ENCODE measurements at regions not wholly inside any gene's neighbourhood (a gene's known extent, or its start where the extent isn't known, plus 50 kb on each side); places are given as distances from the start of the nearest gene placed in this dataset.
"Not testable (repeated sequence)": the region's sequence is repeated elsewhere in the genome, so short reads cannot be mapped to it uniquely, and the experiment has no call there.

DNA sequence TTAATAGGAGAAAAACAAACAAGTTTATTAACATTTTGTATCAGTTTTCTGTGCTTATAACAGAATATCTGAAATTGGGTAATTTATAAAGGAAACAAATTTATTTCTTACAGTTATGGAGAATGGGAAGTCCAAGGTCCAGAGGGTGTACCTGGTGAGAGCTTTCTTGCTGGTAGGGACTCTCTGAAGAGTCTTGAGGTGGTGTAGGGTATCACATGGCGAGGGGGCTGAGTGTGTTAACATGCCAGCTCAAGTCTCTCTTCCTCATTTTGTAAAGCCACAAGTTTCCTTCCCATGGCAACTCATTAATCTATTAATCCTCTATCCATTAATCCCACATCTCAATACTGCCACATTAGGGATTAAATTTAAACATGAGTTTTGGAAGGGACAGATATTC is 1863.3 kb downstream of the KHDRBS2 start:
- intact Hi-C loops (cut with micrococcal nuclease); H3K27me3 Mint-ChIP-seq; H3K4me1 Mint-ChIP-seq (ENCODE audit: low read depth); H3K27ac Mint-ChIP-seq; H3K4me3 Mint-ChIP-seq; H3K36me3 Mint-ChIP-seq (ENCODE audit: low read depth): not testable (repeated sequence)
- H3K9me3 Mint-ChIP-seq, result peaks cover 32% of the 10 kb centered on the region

DNA sequence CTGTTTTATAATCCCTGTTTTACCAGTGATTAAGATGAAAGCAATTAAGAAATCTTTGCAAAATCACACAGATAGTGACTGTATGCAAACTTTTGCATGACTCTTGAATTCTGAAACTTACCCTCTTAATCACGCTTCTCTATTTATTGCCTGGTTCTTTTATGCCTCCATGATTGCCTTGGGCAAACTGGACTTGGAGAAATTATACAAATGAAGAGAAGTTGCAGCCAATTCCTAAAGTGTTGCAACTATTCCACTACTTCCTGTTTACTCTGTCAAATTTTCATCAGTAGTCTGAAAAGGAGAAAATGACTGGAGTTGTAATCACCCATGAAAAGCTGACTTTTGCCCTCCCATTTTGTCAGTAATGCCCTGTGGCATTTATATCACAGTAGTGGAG is 1869.9 kb downstream of the KHDRBS2 start:
- H3K4me1 Mint-ChIP-seq (ENCODE audit: low read depth); H3K4me3 Mint-ChIP-seq; H3K27me3 Mint-ChIP-seq; H3K36me3 Mint-ChIP-seq (ENCODE audit: low read depth); H3K27ac Mint-ChIP-seq; intact Hi-C loops (cut with micrococcal nuclease): not testable (repeated sequence)
- peaks cover 27% of the 10 kb centered on the region for H3K9me3 Mint-ChIP-seq

DNA sequence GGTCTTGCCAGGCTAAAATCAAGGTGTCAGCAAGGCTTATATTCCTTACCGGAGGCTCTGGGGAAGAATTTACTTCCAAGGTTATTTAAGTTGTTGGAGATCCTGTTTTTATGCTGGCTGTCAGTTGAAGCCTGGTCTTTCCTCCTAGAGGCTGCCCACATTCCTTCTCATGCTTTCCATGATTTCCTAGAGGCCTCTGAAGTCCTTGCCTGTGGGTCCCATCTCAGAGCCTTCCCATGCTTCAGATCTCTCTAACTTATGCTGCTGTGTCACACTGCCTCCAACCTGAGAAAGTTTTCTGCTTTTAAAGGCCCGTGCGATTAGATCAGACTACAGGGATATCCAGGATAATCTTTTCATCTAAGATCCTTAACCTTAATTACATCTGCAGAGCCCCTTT is 1877.3 kb downstream of the KHDRBS2 start:
- intact Hi-C loops (cut with micrococcal nuclease); H3K36me3 Mint-ChIP-seq (ENCODE audit: low read depth); H3K27ac Mint-ChIP-seq; H3K4me1 Mint-ChIP-seq (ENCODE audit: low read depth); H3K4me3 Mint-ChIP-seq; H3K27me3 Mint-ChIP-seq: not testable (repeated sequence)
- H3K9me3 Mint-ChIP-seq, result peaks cover 26% of the 10 kb centered on the region

DNA sequence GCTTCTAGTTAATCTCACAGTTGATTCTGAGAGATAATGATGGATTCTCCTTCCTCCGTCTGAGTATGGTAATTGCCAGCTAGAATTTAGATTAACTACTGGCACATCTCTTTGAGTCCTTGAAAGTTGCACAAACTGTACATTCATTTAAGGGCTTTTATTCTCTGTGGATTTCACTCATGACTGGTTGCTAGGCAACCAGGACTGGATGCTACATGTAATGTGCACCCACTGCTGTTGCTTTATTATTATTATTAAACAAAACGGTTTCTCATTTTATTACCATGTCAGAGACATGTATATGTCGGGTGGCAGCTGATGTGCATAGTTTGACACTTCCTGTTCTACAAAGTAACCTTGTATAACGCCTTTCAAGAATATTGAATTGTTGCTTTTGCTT is 1882.8 kb downstream of the KHDRBS2 start:
- H3K27ac Mint-ChIP-seq; intact Hi-C loops (cut with micrococcal nuclease); H3K36me3 Mint-ChIP-seq (ENCODE audit: low read depth); H3K4me1 Mint-ChIP-seq (ENCODE audit: low read depth); H3K27me3 Mint-ChIP-seq; H3K4me3 Mint-ChIP-seq: not testable (repeated sequence)
- peaks cover 10% of the 10 kb centered on the region for H3K9me3 Mint-ChIP-seq

DNA sequence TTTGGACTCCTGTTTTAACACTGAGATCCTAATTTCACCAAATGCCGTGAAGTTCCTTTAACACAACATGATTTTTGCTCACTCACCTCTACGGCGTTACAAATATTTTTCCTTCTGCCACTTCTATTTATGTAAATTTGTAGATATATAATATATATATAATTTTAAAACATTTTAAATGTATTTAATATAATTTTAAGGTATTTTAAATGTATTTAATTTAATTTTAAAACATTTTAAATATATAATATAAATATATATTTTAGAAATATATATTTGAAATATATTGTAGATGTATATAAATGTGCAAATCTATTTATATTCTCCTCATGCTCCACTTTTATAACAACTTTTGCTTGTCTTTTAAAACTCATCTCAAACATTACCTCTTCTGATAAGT is 1883.5 kb downstream of the KHDRBS2 start:
- H3K9me3 Mint-ChIP-seq, result peaks cover 10% of the 10 kb centered on the region
- H3K27ac Mint-ChIP-seq; H3K4me1 Mint-ChIP-seq (ENCODE audit: low read depth); H3K36me3 Mint-ChIP-seq (ENCODE audit: low read depth); H3K4me3 Mint-ChIP-seq; intact Hi-C loops (cut with micrococcal nuclease); H3K27me3 Mint-ChIP-seq: not testable (repeated sequence)

DNA sequence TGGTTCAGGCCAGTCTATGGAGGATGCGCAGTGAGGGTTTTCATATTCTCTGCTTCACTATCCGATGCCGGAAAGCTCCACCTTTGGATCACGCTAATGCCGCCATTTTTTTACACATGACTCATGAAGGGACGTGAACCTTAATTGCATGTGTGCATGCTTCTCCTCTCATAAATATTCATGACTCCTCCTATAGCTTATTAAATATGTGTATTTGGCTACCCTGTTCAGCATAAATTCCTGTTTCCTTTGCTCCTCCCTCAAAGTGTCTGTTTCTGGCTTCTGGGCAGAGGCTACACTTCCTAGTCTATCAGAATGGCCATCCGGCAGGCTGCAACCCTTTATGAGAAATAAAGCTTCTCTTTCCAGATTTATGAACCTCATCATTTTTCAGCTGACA is 1890.8 kb downstream of the KHDRBS2 start:
- H3K4me3 Mint-ChIP-seq; H3K27me3 Mint-ChIP-seq; intact Hi-C loops (cut with micrococcal nuclease); H3K4me1 Mint-ChIP-seq (ENCODE audit: low read depth); H3K36me3 Mint-ChIP-seq (ENCODE audit: low read depth); H3K27ac Mint-ChIP-seq: not testable (repeated sequence)
- peaks cover 38% of the 10 kb centered on the region for H3K9me3 Mint-ChIP-seq

DNA sequence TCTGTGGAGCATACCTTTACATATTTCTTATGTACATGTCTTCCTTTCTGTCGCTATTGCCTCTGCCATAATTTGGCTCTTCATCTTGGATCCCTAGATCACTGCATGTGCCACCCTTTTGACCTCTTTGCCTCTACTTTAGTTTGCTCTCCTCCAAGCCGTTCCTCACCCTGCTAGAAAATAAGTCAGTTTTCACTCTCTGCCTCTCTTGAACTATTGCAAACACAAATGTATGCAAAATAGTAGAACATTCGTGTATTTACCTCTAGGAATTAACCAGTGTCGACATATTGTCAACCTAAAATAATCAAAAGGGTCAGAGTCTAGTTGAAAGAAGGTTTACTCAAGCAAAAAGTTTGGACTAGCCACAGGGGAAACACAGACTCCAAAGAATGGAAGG is 1893.1 kb downstream of the KHDRBS2 start:
- H3K27me3 Mint-ChIP-seq; intact Hi-C loops (cut with micrococcal nuclease); H3K27ac Mint-ChIP-seq; H3K4me1 Mint-ChIP-seq (ENCODE audit: low read depth); H3K4me3 Mint-ChIP-seq; H3K36me3 Mint-ChIP-seq (ENCODE audit: low read depth): not testable (repeated sequence)
- H3K9me3 Mint-ChIP-seq, result peaks cover 38% of the 10 kb centered on the region

DNA sequence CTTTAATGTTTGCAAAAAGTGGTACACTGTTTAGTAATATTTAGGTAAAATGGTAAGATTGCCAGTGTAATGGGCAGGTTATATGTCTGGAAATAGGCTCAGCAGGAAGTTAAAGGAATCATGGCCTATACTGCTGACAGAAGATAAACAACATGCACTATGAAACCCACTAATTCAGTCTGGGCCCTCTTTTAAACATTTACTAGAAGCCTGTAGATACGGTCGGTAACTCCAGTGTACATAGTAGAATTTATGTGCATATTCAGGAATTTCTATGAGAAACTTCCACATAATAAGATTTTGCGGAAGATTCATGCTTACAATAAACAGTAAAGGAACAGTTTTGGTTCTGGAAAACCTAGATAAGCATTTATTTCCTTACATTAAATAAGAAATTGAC is 1896.9 kb downstream of the KHDRBS2 start:
- not testable (repeated sequence) for H3K4me3 Mint-ChIP-seq; H3K36me3 Mint-ChIP-seq (ENCODE audit: low read depth)
- H3K9me3 Mint-ChIP-seq, result peaks cover 19% of the 10 kb centered on the region

DNA sequence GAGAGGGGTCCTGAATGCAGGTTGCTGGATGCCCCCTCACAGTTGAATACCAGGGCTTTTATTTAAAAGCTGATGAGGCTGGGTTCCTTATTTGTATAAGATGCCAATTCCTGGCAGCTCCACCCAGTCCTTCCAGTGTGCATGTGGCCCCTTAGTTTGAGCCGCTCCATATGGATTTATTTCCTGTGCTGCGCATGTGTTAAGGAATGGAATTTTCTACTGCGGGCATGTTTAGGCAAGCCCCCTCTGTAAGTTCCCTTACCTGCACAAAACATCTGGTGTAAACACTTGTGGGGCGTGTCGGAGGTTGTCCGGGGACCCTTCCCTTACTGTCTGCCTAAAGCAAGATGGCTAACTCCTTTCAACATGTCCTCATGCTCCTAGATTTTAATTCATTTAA is 1901.4 kb downstream of the KHDRBS2 start:
- H3K36me3 Mint-ChIP-seq (ENCODE audit: low read depth); intact Hi-C loops (cut with micrococcal nuclease); H3K27me3 Mint-ChIP-seq; H3K27ac Mint-ChIP-seq; H3K4me1 Mint-ChIP-seq (ENCODE audit: low read depth); H3K4me3 Mint-ChIP-seq: not testable (repeated sequence)
- peaks cover 26% of the 10 kb centered on the region for H3K9me3 Mint-ChIP-seq

More for the DNA sequence above, 1896.9 kb downstream of the KHDRBS2 start:
- H3K27me3 Mint-ChIP-seq; intact Hi-C loops (cut with micrococcal nuclease); H3K27ac Mint-ChIP-seq; H3K4me1 Mint-ChIP-seq (ENCODE audit: low read depth): not testable (repeated sequence)

DNA sequence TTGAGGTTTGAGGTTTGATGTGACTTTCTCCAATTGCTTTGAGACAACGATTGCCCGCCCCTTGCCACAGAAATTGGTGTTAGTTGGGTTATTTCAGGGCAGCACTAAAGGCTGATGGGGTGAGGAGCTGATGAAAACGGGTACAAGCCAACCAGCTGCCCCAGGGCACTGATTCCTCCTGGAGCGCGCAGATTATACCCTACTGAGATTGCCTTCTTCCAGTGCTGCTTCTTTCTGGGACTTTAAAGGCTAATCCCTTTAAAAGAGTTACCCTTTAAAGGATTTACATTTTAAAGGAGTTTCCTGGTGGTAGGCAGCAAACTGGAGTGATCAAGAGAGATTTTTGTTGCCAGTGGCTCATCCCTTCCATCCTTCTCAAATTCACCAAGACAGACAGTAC is 1903.3 kb downstream of the KHDRBS2 start:
- H3K36me3 Mint-ChIP-seq (ENCODE audit: low read depth); H3K27me3 Mint-ChIP-seq; H3K4me3 Mint-ChIP-seq; H3K4me1 Mint-ChIP-seq (ENCODE audit: low read depth); intact Hi-C loops (cut with micrococcal nuclease); H3K27ac Mint-ChIP-seq: not testable (repeated sequence)
- H3K9me3 Mint-ChIP-seq, result peaks cover 43% of the 10 kb centered on the region

DNA sequence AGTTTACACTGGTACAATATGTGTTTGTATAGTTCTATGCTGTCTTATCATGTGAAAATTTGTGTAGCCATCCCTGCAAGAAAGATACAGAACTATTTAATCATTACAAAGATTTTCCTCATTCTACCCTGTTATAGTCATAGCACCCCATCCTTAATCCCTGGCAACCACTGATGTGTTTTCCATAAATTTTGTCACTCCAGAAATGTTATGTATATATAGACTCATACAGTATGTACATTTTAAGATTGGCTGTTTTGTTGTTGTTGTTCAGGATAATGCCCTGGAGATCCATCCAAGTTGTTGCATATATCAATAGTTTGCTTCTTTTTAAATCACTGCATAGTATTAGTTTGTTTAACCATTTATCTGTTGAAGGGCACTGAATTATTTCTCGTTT is 1911.9 kb downstream of the KHDRBS2 start:
- H3K27ac Mint-ChIP-seq; H3K4me3 Mint-ChIP-seq; H3K4me1 Mint-ChIP-seq (ENCODE audit: low read depth); H3K36me3 Mint-ChIP-seq (ENCODE audit: low read depth); H3K27me3 Mint-ChIP-seq; intact Hi-C loops (cut with micrococcal nuclease): not testable (repeated sequence)
- H3K9me3 Mint-ChIP-seq, result peaks cover 58% of the 10 kb centered on the region

DNA sequence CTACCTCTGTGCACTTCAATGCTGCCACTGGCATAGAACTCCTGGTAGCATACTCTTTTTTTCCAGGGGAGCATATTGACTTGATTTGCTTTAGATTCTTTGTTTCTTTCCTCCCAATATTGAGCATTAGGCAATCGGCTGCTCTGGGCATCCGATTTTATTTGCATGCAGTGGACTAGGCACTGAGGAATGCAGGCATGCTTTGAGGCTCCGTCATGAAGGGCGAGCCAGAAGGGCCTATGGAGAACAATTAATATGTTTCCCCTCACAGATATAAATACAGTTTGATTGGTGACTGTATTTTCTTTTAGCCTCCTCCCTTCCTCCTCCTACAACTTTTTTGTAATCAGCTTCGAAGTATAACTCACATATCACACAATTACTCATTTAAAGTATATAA is 1918.2 kb downstream of the KHDRBS2 start:
- H3K36me3 Mint-ChIP-seq (ENCODE audit: low read depth); H3K4me1 Mint-ChIP-seq (ENCODE audit: low read depth); H3K27ac Mint-ChIP-seq; H3K27me3 Mint-ChIP-seq; intact Hi-C loops (cut with micrococcal nuclease); H3K4me3 Mint-ChIP-seq: not testable (repeated sequence)
- peaks cover 30% of the 10 kb centered on the region for H3K9me3 Mint-ChIP-seq

DNA sequence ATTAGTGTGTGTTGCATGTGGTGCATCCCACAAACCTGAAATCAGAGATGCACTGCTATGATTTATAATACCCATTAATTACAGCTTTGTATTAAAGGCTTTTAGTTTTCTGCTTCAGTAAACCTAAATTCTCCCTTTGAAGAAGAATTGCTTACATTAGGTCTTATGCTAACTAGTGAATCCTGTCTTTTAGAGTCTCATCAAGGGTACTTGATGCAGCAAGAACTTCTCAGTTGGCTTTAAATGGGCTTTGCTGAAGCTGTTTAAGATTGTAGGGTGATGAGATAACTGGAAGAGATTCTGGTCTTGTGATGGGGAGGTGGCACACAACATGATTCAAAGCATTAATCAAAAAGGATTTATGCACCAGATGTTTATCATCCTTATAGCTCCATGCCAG is 1920.1 kb downstream of the KHDRBS2 start:
- H3K4me3 Mint-ChIP-seq; intact Hi-C loops (cut with micrococcal nuclease); H3K4me1 Mint-ChIP-seq (ENCODE audit: low read depth); H3K27me3 Mint-ChIP-seq; H3K27ac Mint-ChIP-seq; H3K36me3 Mint-ChIP-seq (ENCODE audit: low read depth): not testable (repeated sequence)
- peaks cover 30% of the 10 kb centered on the region for H3K9me3 Mint-ChIP-seq

DNA sequence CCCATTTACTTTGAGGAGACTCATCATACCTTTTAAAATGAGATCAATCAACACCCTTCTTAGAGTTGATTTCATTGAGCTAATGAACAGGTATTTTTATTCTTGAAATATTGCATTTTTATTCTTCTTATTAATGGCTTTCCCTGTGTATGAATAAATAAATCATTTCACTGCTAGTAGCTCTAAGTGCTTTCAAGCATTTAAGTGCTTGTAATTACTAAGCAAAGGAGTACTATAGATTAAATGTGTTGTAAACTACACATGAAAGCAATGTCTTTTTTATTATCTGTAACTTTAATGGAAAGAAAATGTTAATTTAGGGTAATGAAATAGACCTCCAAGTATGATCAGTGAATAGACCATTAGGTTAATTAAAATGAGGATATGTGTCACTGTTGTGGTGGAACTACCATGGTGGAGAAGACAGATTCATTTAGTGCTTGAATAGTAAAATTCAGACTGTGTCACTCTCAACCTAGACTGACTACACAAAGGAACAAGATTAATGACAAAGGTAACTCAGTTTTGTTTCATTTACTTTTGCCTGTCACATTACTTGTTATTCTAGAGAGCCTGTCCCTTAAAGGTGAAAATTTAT is 1943.5 kb downstream of the KHDRBS2 start:
- H3K36me3 Mint-ChIP-seq (ENCODE audit: low read depth); H3K27me3 Mint-ChIP-seq; H3K27ac Mint-ChIP-seq; H3K4me3 Mint-ChIP-seq; H3K4me1 Mint-ChIP-seq (ENCODE audit: low read depth); intact Hi-C loops (cut with micrococcal nuclease): not testable (repeated sequence)
- H3K9me3 Mint-ChIP-seq, result peaks cover 30% of the 10 kb centered on the region

DNA sequence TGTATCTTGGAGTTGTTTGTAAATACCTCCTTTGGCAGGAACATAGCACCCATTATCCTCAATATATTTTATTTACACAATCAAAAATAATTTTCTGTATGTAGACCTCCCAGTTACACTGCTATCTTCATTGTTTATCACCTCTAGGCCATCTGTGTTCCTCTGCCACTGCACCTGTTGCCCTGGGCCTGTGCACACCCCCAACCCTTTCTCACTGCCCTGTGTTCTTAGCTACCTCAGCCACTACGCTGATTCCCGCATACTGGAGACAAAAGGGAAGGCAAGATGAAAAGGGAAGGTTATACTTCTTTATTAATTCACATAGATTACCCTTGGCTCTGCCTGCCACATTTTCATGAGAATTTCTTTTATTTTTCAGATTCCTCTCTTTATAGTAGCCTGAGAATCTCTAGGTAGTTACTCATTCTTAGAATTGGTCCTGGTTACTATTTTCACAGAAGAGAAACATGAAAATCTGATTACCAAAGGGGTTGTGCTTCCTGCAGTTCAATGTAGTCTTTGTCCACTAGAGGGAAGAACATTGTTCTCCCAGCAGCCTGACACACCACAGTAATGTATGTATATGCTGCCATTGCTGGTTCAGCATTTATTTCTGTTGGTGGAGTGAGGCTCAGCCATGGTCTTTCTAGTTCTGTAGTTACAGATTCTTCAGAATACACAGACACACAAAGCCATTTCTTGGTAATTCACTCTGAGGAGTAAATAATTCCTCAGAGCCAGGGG is 1947.5 kb downstream of the KHDRBS2 start:
- H3K27ac Mint-ChIP-seq; intact Hi-C loops (cut with micrococcal nuclease); H3K4me3 Mint-ChIP-seq; H3K36me3 Mint-ChIP-seq (ENCODE audit: low read depth); H3K27me3 Mint-ChIP-seq; H3K4me1 Mint-ChIP-seq (ENCODE audit: low read depth): not testable (repeated sequence)
- H3K9me3 Mint-ChIP-seq, result peaks cover 49% of the 10 kb centered on the region

All from dendritic cell treated with granulocyte-macrophage colony-stimulating factor and Interleukin-4, amounts not matched to agents 40 ng/mL and 50 ng/mL, for 4 days (primary cell).